ENCODE measurements at regions not wholly inside any gene's neighbourhood (a gene's known extent, or its start where the extent isn't known, plus 50 kb on each side); places are given as distances from the start of the nearest gene placed in this dataset.

DNA sequence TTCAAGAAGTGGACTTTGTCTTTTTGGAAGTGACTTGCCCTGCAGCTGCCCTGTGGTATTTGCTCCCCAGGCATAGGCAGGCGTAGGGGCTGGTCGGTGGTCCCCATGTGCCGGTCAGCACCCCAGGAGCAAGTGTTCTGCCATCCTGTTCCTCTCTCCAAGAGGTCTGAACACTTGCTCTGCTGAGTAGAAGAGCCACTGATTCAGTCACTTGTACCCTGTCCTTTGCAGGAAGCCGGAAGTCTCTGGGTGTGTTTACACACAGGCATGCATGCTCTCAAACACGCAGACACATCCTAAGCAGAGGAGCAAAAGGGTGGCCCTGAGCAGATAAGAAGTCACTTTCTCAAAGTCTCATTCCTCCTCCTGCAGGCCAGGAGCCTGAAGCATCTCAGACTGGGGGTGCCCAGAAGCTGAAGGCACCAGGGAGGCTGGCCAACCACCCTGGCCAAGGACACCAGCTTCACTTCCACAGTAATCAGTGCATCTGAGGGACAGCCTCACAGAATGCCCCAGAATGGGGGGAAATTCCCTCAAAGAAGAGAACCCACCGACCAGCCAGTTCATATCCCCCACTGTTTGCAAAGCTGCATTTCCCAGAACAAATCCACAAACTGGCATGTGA lies 88.7 kb upstream of the POMGNT2 start:
- no peak for DNase-seq (ENCODE audit: low read depth)
- no peak overlapping the region for H3K4me3 ChIP-seq (ENCODE audit: control insufficient read depth, low read depth, low read length)
- TF ChIP-seq, protein P1, sequence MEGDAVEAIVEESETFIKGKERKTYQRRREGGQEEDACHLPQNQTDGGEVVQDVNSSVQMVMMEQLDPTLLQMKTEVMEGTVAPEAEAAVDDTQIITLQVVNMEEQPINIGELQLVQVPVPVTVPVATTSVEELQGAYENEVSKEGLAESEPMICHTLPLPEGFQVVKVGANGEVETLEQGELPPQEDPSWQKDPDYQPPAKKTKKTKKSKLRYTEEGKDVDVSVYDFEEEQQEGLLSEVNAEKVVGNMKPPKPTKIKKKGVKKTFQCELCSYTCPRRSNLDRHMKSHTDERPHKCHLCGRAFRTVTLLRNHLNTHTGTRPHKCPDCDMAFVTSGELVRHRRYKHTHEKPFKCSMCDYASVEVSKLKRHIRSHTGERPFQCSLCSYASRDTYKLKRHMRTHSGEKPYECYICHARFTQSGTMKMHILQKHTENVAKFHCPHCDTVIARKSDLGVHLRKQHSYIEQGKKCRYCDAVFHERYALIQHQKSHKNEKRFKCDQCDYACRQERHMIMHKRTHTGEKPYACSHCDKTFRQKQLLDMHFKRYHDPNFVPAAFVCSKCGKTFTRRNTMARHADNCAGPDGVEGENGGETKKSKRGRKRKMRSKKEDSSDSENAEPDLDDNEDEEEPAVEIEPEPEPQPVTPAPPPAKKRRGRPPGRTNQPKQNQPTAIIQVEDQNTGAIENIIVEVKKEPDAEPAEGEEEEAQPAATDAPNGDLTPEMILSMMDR (conservative IDR thresholded peaks at IDR 0.05; ENCODE audit: control insufficient read depth, insufficient read depth, low read depth, low read length) = no peak

DNA sequence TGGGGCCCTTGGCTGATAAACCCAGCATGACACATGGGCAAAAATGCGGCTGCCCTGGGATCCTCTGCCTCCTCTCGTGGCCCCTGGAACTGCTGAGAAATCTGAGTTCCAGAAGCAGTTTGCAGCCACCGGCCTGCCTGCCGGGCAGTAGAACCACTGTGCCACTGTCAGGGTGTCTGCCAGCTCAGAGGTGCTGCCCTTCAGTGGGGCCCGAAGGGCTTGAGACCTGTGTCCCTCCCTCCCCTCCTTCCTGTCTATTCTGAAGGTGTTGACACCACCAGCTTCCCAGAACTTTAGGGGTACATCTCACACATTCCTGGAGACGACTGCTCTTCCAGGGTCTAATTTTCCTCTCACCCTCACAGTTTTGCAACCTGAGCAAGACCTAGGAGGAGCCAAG lies 88.2 kb upstream of the POMGNT2 start:
- DNase-seq (ENCODE audit: low read depth) = no peak
- TF ChIP-seq, protein P1 (conservative IDR thresholded peaks at IDR 0.05; ENCODE audit: control insufficient read depth, insufficient read depth, low read depth, low read length) = no peak
- H3K4me3 ChIP-seq (ENCODE audit: control insufficient read depth, low read depth, low read length) = no peak overlapping the region

DNA sequence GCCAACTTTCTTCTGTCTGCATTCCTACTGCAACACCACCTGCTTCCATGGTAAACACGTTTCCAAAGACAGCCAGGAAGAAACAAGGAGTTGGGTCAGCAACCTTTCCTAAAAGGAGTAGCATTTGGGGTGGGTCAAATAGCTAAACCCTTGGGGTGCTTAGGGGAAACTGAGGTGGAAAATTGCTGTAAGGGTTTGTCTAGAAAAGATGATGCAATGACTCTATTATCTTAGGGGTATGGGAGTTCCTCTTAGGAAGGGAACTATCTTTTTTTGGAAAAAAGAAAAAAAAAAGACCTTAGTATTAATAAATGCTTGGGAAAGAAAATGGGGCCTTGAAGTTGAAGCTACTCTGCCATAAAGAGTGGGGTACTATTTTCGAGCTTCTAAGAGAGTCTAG lies 86.1 kb upstream of the POMGNT2 start:
- TF ChIP-seq, protein P1 (conservative IDR thresholded peaks at IDR 0.05; ENCODE audit: control insufficient read depth, insufficient read depth, low read depth, low read length) = no peak
- DNase-seq (ENCODE audit: low read depth) = no peak
- H3K4me3 ChIP-seq (ENCODE audit: control insufficient read depth, low read depth, low read length) = no peak overlapping the region

DNA sequence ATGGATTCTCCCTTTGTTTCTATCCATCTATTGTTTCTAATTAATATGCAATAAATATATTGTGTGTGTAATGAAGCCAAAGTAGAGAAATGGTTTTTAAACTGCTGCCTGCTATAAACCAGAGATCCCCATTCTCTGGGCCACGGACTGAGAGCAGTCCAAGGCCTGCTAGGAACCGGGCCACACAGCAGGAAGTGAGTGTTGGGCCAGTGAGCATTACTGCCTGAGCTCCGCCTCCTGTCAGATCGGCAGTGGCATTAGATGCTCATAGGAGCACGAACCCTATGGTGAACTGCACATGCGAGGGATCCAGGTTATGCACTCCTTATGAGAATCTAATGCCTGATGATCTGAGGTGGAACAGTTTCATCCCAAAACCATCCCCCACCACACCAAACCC lies 85.2 kb upstream of the POMGNT2 start:
- H3K4me3 ChIP-seq (ENCODE audit: control insufficient read depth, low read depth, low read length) = no peak overlapping the region
- DNase-seq (ENCODE audit: low read depth) = no peak
- TF ChIP-seq, protein P1 (conservative IDR thresholded peaks at IDR 0.05; ENCODE audit: control insufficient read depth, insufficient read depth, low read depth, low read length) = no peak

DNA sequence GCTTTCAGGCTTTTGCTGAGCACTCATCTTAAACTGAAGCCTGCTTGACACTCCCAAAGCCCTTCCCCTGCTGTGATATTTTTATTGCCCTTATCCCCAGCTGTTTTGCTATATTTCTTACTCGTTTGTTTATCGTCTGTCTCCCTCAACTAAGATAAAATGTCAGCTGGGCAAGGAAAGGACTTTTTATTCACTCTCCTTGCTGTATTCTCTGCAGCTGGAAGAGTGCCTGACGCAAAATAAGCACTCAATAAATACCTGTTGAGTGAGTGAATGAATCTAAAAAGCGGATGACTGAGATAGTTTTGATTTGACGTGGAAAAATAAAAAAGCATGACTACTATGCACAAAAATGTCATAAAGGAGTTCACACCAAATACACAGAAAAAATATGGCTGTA lies 84.8 kb upstream of the POMGNT2 start:
- peak; percentile 63 for DNase-seq (ENCODE audit: low read depth)

DNA sequence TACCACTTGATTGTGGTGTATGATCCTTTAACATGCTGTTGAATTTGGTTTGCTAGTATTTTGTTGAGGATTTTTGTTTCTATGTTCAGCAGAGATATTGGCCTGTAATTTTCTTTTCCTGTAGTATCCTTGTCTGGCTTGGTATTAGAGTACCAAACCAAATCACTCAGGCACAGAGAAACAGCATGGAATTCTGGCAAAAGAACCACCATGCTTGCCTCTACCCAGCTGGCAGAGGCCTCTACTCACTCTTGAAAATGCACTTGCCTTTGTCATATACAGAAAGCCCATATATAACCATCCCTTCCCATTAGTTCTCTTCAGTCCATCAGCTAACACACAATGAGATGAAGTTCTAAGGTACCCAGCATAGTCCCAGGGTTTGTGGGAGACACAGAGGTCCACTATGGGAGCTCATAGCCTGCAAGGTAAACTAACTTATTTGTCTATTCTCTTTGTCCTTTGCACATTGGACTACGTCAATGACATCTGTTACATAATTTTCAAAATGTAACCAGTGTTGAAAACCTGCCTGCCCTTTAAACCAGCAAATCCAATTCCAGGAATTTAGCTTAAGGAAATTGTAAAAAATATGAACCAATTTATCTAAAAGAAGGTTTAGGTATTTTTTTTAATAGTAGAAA lies 82.1 kb upstream of the POMGNT2 start:
- no peak for DNase-seq (ENCODE audit: low read depth)
- no peak overlapping the region for H3K4me3 ChIP-seq (ENCODE audit: control insufficient read depth, low read depth, low read length)
- TF ChIP-seq, protein P1 (conservative IDR thresholded peaks at IDR 0.05; ENCODE audit: control insufficient read depth, insufficient read depth, low read depth, low read length) = no peak

More for the DNA sequence above, 84.8 kb upstream of the POMGNT2 start:
- no peak overlapping the region for H3K4me3 ChIP-seq (ENCODE audit: control insufficient read depth, low read depth, low read length)
- TF ChIP-seq, protein P1 (conservative IDR thresholded peaks at IDR 0.05; ENCODE audit: control insufficient read depth, insufficient read depth, low read depth, low read length) = no peak

Data from fibroblast of mammary gland (primary cell).